Prostate gland (tissue), 2 donors: ENCODE measurements at regions not wholly inside any gene's neighbourhood (a gene's known extent, or its start where the extent isn't known, plus 50 kb on each side); places are given as distances from the start of the nearest gene placed in this dataset.

ENCODE experiments used
- POLR2A ChIP-seq: fragments of 450-650 bp; IDR thresholded peaks from one replicate; pipeline ENCODE4 v1.6.1; 2016; ENCODE audit warnings: antibody characterized with exemption, mild to moderate bottlenecking
- TF ChIP-seq, protein P1 (sequence below), 4 experiments: fragments of 200-600 bp in 2 of 4; fragments of 450-650 bp in 2 of 4; sonication (generic) in 2 of 4; IDR thresholded peaks; 1 replicate in 3 of 4; 2 replicates in 1 of 4; pipeline ENCODE4 v1.5.1; 2016 to 2019; ENCODE audit warnings: antibody characterized with exemption in 4 of 4, mild to moderate bottlenecking in 2 of 4, moderate library complexity in 2 of 4

DNA sequence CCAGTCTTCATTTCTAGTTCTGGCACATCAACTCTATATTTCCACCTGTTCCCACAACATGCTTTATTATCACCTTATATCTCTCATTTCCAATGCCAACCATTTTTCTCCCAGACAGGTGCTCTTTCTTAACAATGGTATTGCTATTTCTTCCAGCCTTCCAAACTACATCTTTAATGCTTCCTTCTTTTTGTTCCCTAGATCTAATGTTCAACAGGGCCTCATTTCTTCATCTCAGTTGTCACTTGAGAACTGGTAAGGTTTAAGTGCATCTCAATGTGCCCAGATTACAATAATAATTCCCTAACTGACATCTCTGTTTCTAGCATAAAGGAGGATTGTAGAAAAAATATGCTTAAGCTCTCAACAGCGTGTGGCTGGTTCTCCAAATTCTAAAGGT, 272.6 kb downstream of the COX7C start:
- TF ChIP-seq, protein P1, sequence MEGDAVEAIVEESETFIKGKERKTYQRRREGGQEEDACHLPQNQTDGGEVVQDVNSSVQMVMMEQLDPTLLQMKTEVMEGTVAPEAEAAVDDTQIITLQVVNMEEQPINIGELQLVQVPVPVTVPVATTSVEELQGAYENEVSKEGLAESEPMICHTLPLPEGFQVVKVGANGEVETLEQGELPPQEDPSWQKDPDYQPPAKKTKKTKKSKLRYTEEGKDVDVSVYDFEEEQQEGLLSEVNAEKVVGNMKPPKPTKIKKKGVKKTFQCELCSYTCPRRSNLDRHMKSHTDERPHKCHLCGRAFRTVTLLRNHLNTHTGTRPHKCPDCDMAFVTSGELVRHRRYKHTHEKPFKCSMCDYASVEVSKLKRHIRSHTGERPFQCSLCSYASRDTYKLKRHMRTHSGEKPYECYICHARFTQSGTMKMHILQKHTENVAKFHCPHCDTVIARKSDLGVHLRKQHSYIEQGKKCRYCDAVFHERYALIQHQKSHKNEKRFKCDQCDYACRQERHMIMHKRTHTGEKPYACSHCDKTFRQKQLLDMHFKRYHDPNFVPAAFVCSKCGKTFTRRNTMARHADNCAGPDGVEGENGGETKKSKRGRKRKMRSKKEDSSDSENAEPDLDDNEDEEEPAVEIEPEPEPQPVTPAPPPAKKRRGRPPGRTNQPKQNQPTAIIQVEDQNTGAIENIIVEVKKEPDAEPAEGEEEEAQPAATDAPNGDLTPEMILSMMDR (IDR thresholded peaks at IDR 0.05): no peak
- TF ChIP-seq POLR2A: no peak
